ENCODE measurements at regions not wholly inside any gene's neighbourhood (a gene's known extent, or its start where the extent isn't known, plus 50 kb on each side); places are given as distances from the start of the nearest gene placed in this dataset.

- Mint-ChIP-seq H3K9me3 (ENCODE audit: unreplicated experiment) (no peaks in the 10 kb centered on the region), H3K4me3 (ENCODE audit: unreplicated experiment) (no peak overlapping the region), H3K4me1 (ENCODE audit: unreplicated experiment) (no peaks in the 10 kb centered on the region), H3K36me3 (ENCODE audit: low read depth, unreplicated experiment) (no peaks in the 10 kb centered on the region), H3K27me3 (ENCODE audit: unreplicated experiment) (peaks cover 7% of the 10 kb centered on the region), H3K27ac (ENCODE audit: unreplicated experiment) (no peak overlapping the region)
- no peak for DNase-seq (ENCODE audit: low spot score)
- TF ChIP-seq, protein P1, sequence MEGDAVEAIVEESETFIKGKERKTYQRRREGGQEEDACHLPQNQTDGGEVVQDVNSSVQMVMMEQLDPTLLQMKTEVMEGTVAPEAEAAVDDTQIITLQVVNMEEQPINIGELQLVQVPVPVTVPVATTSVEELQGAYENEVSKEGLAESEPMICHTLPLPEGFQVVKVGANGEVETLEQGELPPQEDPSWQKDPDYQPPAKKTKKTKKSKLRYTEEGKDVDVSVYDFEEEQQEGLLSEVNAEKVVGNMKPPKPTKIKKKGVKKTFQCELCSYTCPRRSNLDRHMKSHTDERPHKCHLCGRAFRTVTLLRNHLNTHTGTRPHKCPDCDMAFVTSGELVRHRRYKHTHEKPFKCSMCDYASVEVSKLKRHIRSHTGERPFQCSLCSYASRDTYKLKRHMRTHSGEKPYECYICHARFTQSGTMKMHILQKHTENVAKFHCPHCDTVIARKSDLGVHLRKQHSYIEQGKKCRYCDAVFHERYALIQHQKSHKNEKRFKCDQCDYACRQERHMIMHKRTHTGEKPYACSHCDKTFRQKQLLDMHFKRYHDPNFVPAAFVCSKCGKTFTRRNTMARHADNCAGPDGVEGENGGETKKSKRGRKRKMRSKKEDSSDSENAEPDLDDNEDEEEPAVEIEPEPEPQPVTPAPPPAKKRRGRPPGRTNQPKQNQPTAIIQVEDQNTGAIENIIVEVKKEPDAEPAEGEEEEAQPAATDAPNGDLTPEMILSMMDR (IDR thresholded peaks at IDR 0.05; ENCODE audit: unreplicated experiment) = no peak
Observed at GRCh38 chr2:239532250-239532649, 131.4 kb upstream of the HDAC4 start.

DNA sequence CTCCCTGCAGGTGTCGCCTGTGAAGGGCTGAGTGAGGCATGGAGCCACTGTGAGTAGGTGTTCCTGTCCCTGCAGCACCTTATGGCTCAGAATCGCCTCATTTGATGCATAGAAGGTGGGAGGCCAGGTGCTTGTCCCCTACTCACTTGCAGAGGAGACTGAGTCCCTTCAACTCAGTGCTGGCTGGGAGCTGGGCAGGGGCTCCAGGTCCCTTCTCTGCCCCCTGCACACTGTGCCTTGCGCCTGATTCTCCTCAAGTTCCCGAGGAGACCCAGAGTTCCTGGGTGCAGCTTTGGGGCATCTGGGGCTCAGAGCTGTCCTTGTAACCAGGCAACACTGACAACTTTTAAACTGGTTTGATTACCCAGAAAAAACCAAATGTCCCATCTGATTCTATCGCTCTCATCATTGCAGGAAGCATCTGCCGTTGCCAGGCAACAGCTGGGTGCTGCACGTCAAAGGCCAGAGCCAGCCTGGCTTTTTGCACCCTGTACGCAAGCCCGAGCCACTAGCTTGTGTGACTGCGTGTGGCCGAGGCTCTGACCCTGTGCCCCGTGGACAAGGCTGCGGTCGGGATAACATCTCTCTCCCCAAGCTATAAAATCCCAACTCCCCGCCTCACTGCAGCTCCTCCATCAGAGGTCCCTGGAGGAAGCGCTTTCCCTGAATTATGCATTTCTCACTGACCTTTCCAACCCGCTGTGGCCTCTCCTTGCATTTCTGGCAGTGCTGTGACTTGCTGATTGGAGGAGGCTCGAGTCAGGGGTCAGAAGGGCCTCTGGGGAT lies 130.8 kb upstream of the HDAC4 start:
- no peak for DNase-seq (ENCODE audit: low spot score)
- Mint-ChIP-seq H3K9me3 (ENCODE audit: unreplicated experiment) (no peaks in the 10 kb centered on the region), H3K27me3 (ENCODE audit: unreplicated experiment) (peaks cover 6% of the 10 kb centered on the region), H3K4me3 (ENCODE audit: unreplicated experiment) (no peak overlapping the region), H3K4me1 (ENCODE audit: unreplicated experiment) (no peaks in the 10 kb centered on the region), H3K36me3 (ENCODE audit: low read depth, unreplicated experiment) (no peaks in the 10 kb centered on the region), H3K27ac (ENCODE audit: unreplicated experiment) (no peak overlapping the region)
- TF ChIP-seq, protein P1 (IDR thresholded peaks at IDR 0.05; ENCODE audit: unreplicated experiment) = no peak

GRCh38 chr2:239530749-239531316 lies 130.0 kb upstream of the HDAC4 start:
- peaks cover 4% of the 10 kb centered on the region for H3K9me3 Mint-ChIP-seq (ENCODE audit: unreplicated experiment)
- TF ChIP-seq, protein P1 (IDR thresholded peaks at IDR 0.05; ENCODE audit: unreplicated experiment) = no peak
- H3K27me3 Mint-ChIP-seq (ENCODE audit: unreplicated experiment) = peaks cover 5% of the 10 kb centered on the region
- no peak overlapping the region for H3K4me3 Mint-ChIP-seq (ENCODE audit: unreplicated experiment)
- H3K4me1 Mint-ChIP-seq (ENCODE audit: unreplicated experiment) = no peaks in the 10 kb centered on the region
- H3K36me3 Mint-ChIP-seq (ENCODE audit: low read depth, unreplicated experiment) = no peaks in the 10 kb centered on the region
- DNase-seq (ENCODE audit: low spot score) = no peak
- no peak overlapping the region for H3K27ac Mint-ChIP-seq (ENCODE audit: unreplicated experiment)

GRCh38 chr2:239529313-239530015 lies 128.6 kb upstream of the HDAC4 start:
- peaks cover 4% of the 10 kb centered on the region for H3K9me3 Mint-ChIP-seq (ENCODE audit: unreplicated experiment)
- H3K27me3 Mint-ChIP-seq (ENCODE audit: unreplicated experiment) = peaks cover 9% of the 10 kb centered on the region
- no peak for DNase-seq (ENCODE audit: low spot score)
- no peak overlapping the region for H3K4me3 Mint-ChIP-seq (ENCODE audit: unreplicated experiment)
- TF ChIP-seq, protein P1 (IDR thresholded peaks at IDR 0.05; ENCODE audit: unreplicated experiment) = no peak
- H3K4me1 Mint-ChIP-seq (ENCODE audit: unreplicated experiment) = no peaks in the 10 kb centered on the region
- no peaks in the 10 kb centered on the region for H3K36me3 Mint-ChIP-seq (ENCODE audit: low read depth, unreplicated experiment)
- no peak overlapping the region for H3K27ac Mint-ChIP-seq (ENCODE audit: unreplicated experiment)

DNA sequence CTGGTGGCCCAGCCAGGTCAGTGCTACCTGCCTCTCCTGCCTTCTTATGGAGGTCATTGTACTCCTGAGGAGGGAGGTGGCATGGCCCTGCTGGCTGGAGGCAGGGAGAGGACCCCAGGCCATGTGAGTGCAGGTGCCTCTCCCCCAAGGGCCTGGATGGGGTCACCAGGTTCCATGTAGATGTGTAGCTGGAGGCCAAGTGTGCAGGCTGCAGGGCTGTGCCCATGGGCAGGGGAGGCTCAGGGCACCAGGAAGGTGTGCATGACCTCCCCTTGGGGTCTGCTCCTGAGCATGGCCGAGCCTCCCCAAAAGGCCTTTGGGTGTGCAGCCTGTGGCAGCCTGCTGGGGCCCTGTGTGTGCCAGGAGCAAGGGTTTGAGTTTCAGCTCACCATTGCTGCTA lies 128.1 kb upstream of the HDAC4 start:
- Mint-ChIP-seq H3K27ac (ENCODE audit: unreplicated experiment) (no peak overlapping the region), H3K36me3 (ENCODE audit: low read depth, unreplicated experiment) (no peaks in the 10 kb centered on the region), H3K9me3 (ENCODE audit: unreplicated experiment) (peaks cover 4% of the 10 kb centered on the region), H3K27me3 (ENCODE audit: unreplicated experiment) (peaks cover 10% of the 10 kb centered on the region), H3K4me3 (ENCODE audit: unreplicated experiment) (no peak overlapping the region), H3K4me1 (ENCODE audit: unreplicated experiment) (no peaks in the 10 kb centered on the region)
- no peak for DNase-seq (ENCODE audit: low spot score)
- TF ChIP-seq, protein P1 (IDR thresholded peaks at IDR 0.05; ENCODE audit: unreplicated experiment) = no peak

Measured in endothelial cell (in vitro differentiated cells).